Peyer's patch (tissue), 4 donors: ENCODE measurements at regions not wholly inside any gene's neighbourhood (a gene's known extent, or its start where the extent isn't known, plus 50 kb on each side); places are given as distances from the start of the nearest gene placed in this dataset.

Experiments used
- CTCF ChIP-seq, 6 experiments: fragments of 450-650 bp in 4 of 6; fragments of 200-600 bp in 2 of 6; sonication (generic) in 1 of 6; IDR thresholded peaks; one replicate each; pipeline ENCODE4 v1.5.1; 2017 to 2019; ENCODE audit warnings: antibody characterized with exemption in 6 of 6, mild to moderate bottlenecking in 3 of 6, moderate library complexity in 1 of 6
- POLR2A ChIP-seq, 2 donors: fragments of 450-650 bp; IDR thresholded peaks; one replicate each; pipeline ENCODE4 v1.5.1; 2017; ENCODE audit warnings: antibody characterized with exemption in 2 of 2, mild to moderate bottlenecking in 2 of 2, moderate library complexity in 2 of 2

GRCh38 chr4:123096038-123096437 is 173.6 kb upstream of the NUDT6 start:
- TF ChIP-seq CTCF (IDR thresholded peaks at IDR 0.05) (no peak), POLR2A (IDR thresholded peaks at IDR 0.05) (no peak)
